ENCODE measurements at regions not wholly inside any gene's neighbourhood (a gene's known extent, or its start where the extent isn't known, plus 50 kb on each side); places are given as distances from the start of the nearest gene placed in this dataset.

- no peak for TF ChIP-seq POLR2A (IDR thresholded peaks at IDR 0.05)
- TF ChIP-seq CTCF (IDR thresholded peaks at IDR 0.05) = no peak
- Histone ChIP-seq H3K4me3 (no peak overlapping the region), H3K36me3 (no peaks in the 10 kb centered on the region), H3K9me3 (no peaks in the 10 kb centered on the region), H3K4me1 (peaks cover 0 to 16% (median 2%) of the 10 kb centered on the region in 12 donors), H3K27me3 (no peaks in the 10 kb centered on the region), H3K27ac (no peak overlapping the region)
- DNase-seq (no peak), ATAC-seq (peak in 3 of 4 donors; percentile 12 to 40 (median 38))
- intact Hi-C loops (cut with DNase I) = no loop called here
- WGBS, 4 donors = 46 to 55% (median 49%) methylated on average over 4 of the region's 4 CpGs
These were observed 73.3 kb downstream of the IRX3 start for GRCh38 chr16:54213322-54213721.

DNA sequence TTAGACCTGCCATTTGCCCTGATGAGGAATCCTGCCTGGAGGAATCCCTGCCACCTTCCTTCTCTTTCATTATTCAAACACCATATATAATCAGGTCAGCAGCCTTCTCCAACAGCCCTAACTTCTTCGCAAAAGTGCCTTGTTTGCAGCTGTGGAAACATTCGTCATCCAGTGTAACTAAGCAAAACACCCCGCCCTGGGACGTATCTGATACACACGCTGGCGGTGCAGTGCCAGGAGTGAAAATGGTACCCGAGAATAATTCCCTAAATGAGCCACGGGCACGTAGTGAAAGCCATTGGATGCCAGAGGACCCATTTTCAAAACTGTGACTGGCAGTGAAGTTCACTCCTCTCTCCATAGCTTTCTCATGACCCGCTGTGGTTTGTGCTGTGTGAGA lies 73.7 kb downstream of the IRX3 start:
- WGBS, 4 donors = 71 to 88% (median 77%) methylated on average over 10 of the region's 10 CpGs
- intact Hi-C loops (cut with DNase I) = no loop called here
- no peak overlapping the region for H3K4me3 ChIP-seq

GRCh38 chr16:54211203-54211602 lies 75.4 kb downstream of the IRX3 start:
- no peak overlapping the region for H3K27ac ChIP-seq
- peaks cover 0 to 12% (median 0%) of the 10 kb centered on the region in 12 donors for H3K4me1 ChIP-seq
- H3K27me3 ChIP-seq = no peaks in the 10 kb centered on the region
- no peak for DNase-seq
- no peaks in the 10 kb centered on the region for H3K9me3 ChIP-seq
- no peak for ATAC-seq
- intact Hi-C loops (cut with DNase I) = no loop called here
- H3K4me3 ChIP-seq = no peak overlapping the region
- H3K36me3 ChIP-seq = no peaks in the 10 kb centered on the region
- 73 to 80% (median 78%) methylated on average over 5 of the region's 5 CpGs for WGBS, 4 donors
- TF ChIP-seq POLR2A (IDR thresholded peaks at IDR 0.05) (no peak), CTCF (IDR thresholded peaks at IDR 0.05) (no peak)

More for the DNA sequence above, 73.7 kb downstream of the IRX3 start:
- ATAC-seq = no peak
- no peak overlapping the region for H3K27ac ChIP-seq
- no peak for TF ChIP-seq POLR2A (IDR thresholded peaks at IDR 0.05)
- TF ChIP-seq CTCF (IDR thresholded peaks at IDR 0.05) = no peak
- no peak for DNase-seq
- H3K9me3 ChIP-seq = no peaks in the 10 kb centered on the region
- no peaks in the 10 kb centered on the region for H3K36me3 ChIP-seq
- no peaks in the 10 kb centered on the region for H3K27me3 ChIP-seq
- H3K4me1 ChIP-seq = peaks cover 0 to 16% (median 2%) of the 10 kb centered on the region in 12 donors

- TF ChIP-seq POLR2A (IDR thresholded peaks at IDR 0.05) (no peak), CTCF (IDR thresholded peaks at IDR 0.05) (no peak)
- H3K9me3 ChIP-seq = no peaks in the 10 kb centered on the region
- no peak overlapping the region for H3K4me3 ChIP-seq
- intact Hi-C loops (cut with DNase I) = no loop called here
- no peaks in the 10 kb centered on the region for H3K36me3 ChIP-seq
- H3K27ac ChIP-seq = no peak overlapping the region
- DNase-seq (no peak), ATAC-seq (no peak)
- peaks cover 0 to 12% (median 0%) of the 10 kb centered on the region in 12 donors for H3K4me1 ChIP-seq
- 85 to 90% (median 88%) methylated on average over 16 of the region's 16 CpGs for WGBS, 4 donors
- H3K27me3 ChIP-seq = no peaks in the 10 kb centered on the region
These were observed 76.0 kb downstream of the IRX3 start for GRCh38 chr16:54210452-54211125.
